Gastrocnemius medialis (tissue), 4 donors: ENCODE measurements at regions not wholly inside any gene's neighbourhood (a gene's known extent, or its start where the extent isn't known, plus 50 kb on each side); places are given as distances from the start of the nearest gene placed in this dataset.
"Not testable (repeated sequence)": the region's sequence is repeated elsewhere in the genome, so short reads cannot be mapped to it uniquely, and the experiment has no call there.

ENCODE experiments used
- CTCF ChIP-seq, 5 experiments: fragments of 450-650 bp in 3 of 5; fragments of 200-600 bp in 2 of 5; sonication (generic) in 2 of 5; IDR thresholded peaks in 4 of 5; conservative IDR thresholded peaks in 1 of 5; 1 replicate in 4 of 5; 2 replicates in 1 of 5; pipeline ENCODE4 v1.5.1; 2016 to 2019; ENCODE audit warnings: antibody characterized with exemption in 5 of 5, mild to moderate bottlenecking in 3 of 5, moderate library complexity in 3 of 5
- POLR2A ChIP-seq, 2 donors: fragments of 450-650 bp; IDR thresholded peaks; one replicate each; pipeline ENCODE4 v1.6.1; 2017; ENCODE audit warnings: antibody characterized with exemption in 2 of 2, mild to moderate bottlenecking in 2 of 2, moderate library complexity in 2 of 2

- TF ChIP-seq POLR2A (IDR thresholded peaks at IDR 0.05); CTCF (IDR thresholded peaks at IDR 0.05 in 4 of 5, conservative IDR thresholded peaks at IDR 0.05 in 1 of 5): not testable (repeated sequence)
These were observed 88.5 kb upstream of the NEGR1 start for GRCh38 chr1:72370836-72371235.
